ENCODE measurements at regions not wholly inside any gene's neighbourhood (a gene's known extent, or its start where the extent isn't known, plus 50 kb on each side); places are given as distances from the start of the nearest gene placed in this dataset.

GRCh38 chr6:90406142-90406794 lies 109.6 kb upstream of the BACH2 start:
- no peak overlapping the region for H2AFZ ChIP-seq (ENCODE audit: low read depth)
- no peaks in the 10 kb centered on the region for H3K27me3 ChIP-seq (ENCODE audit: insufficient read depth, low read depth)

GRCh38 chr6:90403489-90404381 lies 107.1 kb upstream of the BACH2 start:
- Histone ChIP-seq H3K4me2 (no peak overlapping the region), H3K27me3 (ENCODE audit: insufficient read depth, low read depth) (no peaks in the 10 kb centered on the region), H3K36me3 (ENCODE audit: insufficient read depth) (no peaks in the 10 kb centered on the region), H3K27ac (no peak overlapping the region), H3K79me2 (ENCODE audit: insufficient read depth, low read depth) (no peaks in the 10 kb centered on the region), H3K4me1 (ENCODE audit: low read depth, poor library complexity, severe bottlenecking) (peaks cover 2% of the 10 kb centered on the region), H4K20me1 (ENCODE audit: insufficient read depth) (no peaks in the 10 kb centered on the region), H3K9ac (no peak overlapping the region), H3K4me3 (IDR thresholded peaks at IDR 0.05; ENCODE audit: insufficient read depth, low read depth, low read length) (no peak overlapping the region), H2AFZ (ENCODE audit: low read depth) (no peak overlapping the region)
- no peak for TF ChIP-seq CTCF (conservative IDR thresholded peaks at IDR 0.05; ENCODE audit: low read depth, low read length)

More at GRCh38 chr6:90406142-90406794, 109.6 kb upstream of the BACH2 start:
- Histone ChIP-seq H4K20me1 (ENCODE audit: insufficient read depth) (no peaks in the 10 kb centered on the region), H3K9ac (no peak overlapping the region), H3K79me2 (ENCODE audit: insufficient read depth, low read depth) (no peaks in the 10 kb centered on the region), H3K4me2 (no peak overlapping the region), H3K36me3 (ENCODE audit: insufficient read depth) (no peaks in the 10 kb centered on the region), H3K4me3 (IDR thresholded peaks at IDR 0.05; ENCODE audit: insufficient read depth, low read depth, low read length) (no peak overlapping the region), H3K4me1 (ENCODE audit: low read depth, poor library complexity, severe bottlenecking) (no peaks in the 10 kb centered on the region), H3K27ac (no peak overlapping the region)
- TF ChIP-seq CTCF (conservative IDR thresholded peaks at IDR 0.05; ENCODE audit: low read depth, low read length), result no peak

- Histone ChIP-seq H3K4me3 (IDR thresholded peaks at IDR 0.05; ENCODE audit: insufficient read depth, low read depth, low read length) (no peak overlapping the region), H3K9ac (no peak overlapping the region), H3K4me2 (no peak overlapping the region)
Observed at GRCh38 chr6:90402831-90403192, 106.2 kb upstream of the BACH2 start.

More at GRCh38 chr6:90402831-90403192, 106.2 kb upstream of the BACH2 start:
- Histone ChIP-seq H4K20me1 (ENCODE audit: insufficient read depth) (no peaks in the 10 kb centered on the region), H3K4me1 (ENCODE audit: low read depth, poor library complexity, severe bottlenecking) (peaks cover 11% of the 10 kb centered on the region), H2AFZ (ENCODE audit: low read depth) (no peak overlapping the region), H3K27me3 (ENCODE audit: insufficient read depth, low read depth) (no peaks in the 10 kb centered on the region), H3K36me3 (ENCODE audit: insufficient read depth) (no peaks in the 10 kb centered on the region), H3K79me2 (ENCODE audit: insufficient read depth, low read depth) (no peaks in the 10 kb centered on the region), H3K27ac (no peak overlapping the region)
- TF ChIP-seq CTCF (conservative IDR thresholded peaks at IDR 0.05; ENCODE audit: low read depth, low read length), result no peak
